ENCODE measurements at regions not wholly inside any gene's neighbourhood (a gene's known extent, or its start where the extent isn't known, plus 50 kb on each side); places are given as distances from the start of the nearest gene placed in this dataset.
A peak's percentile ranks its signal among the peaks of the same experiment; 100 is the strongest.
"Not testable (repeated sequence)": the region's sequence is repeated elsewhere in the genome, so short reads cannot be mapped to it uniquely, and the experiment has no call there.

- DNase-seq = no peak
These were observed 89.0 kb downstream of the NCOR2 start for GRCh38 chr12:124478416-124478815.

- no peak for DNase-seq
These were observed 90.1 kb downstream of the NCOR2 start for GRCh38 chr12:124477107-124477915.

GRCh38 chr12:124476011-124476400 lies 91.4 kb downstream of the NCOR2 start:
- DNase-seq = no peak

GRCh38 chr12:124475295-124476010 lies 92.0 kb downstream of the NCOR2 start:
- no peak for DNase-seq

- peak in 56 of 58 donors; percentile 18 to 97 (median 88) for DNase-seq
These were observed 92.7 kb downstream of the NCOR2 start for GRCh38 chr12:124474709-124475108.

GRCh38 chr12:124472690-124473279 lies 94.6 kb downstream of the NCOR2 start:
- no peak for DNase-seq

- DNase-seq = no peak
These were observed 95.6 kb downstream of the NCOR2 start for GRCh38 chr12:124471828-124472227.

GRCh38 chr12:124470806-124471205 lies 96.6 kb downstream of the NCOR2 start:
- peak in 1 of 58 donors; percentile 52 for DNase-seq

- no peak for DNase-seq
These were observed 97.3 kb downstream of the NCOR2 start for GRCh38 chr12:124470139-124470538.

GRCh38 chr12:124469193-124469888 lies 98.1 kb downstream of the NCOR2 start:
- DNase-seq = no peak

GRCh38 chr12:124467549-124467948 lies 99.9 kb downstream of the NCOR2 start:
- not testable (repeated sequence) for DNase-seq

GRCh38 chr12:124466216-124467128 lies 100.9 kb downstream of the NCOR2 start:
- peak in 1 of 58 donors; percentile 51 for DNase-seq

- DNase-seq = no peak
These were observed 101.9 kb downstream of the NCOR2 start for GRCh38 chr12:124465473-124465872.

GRCh38 chr12:124464830-124465229 lies 102.6 kb downstream of the NCOR2 start:
- no peak for DNase-seq

GRCh38 chr12:124464062-124464461 lies 103.3 kb downstream of the NCOR2 start:
- no peak for DNase-seq

- peak in 37 of 58 donors; percentile 11 to 69 (median 35) for DNase-seq
These were observed 104.0 kb downstream of the NCOR2 start for GRCh38 chr12:124463341-124463921.

- no peak for DNase-seq
These were observed 104.7 kb downstream of the NCOR2 start for GRCh38 chr12:124462750-124463149.

- DNase-seq = no peak
These were observed 105.4 kb downstream of the NCOR2 start for GRCh38 chr12:124461851-124462623.

- DNase-seq = no peak
These were observed 106.2 kb downstream of the NCOR2 start for GRCh38 chr12:124461241-124461673.

All from anterior cingulate cortex (tissue), 58 donors.